ENCODE measurements at regions not wholly inside any gene's neighbourhood (a gene's known extent, or its start where the extent isn't known, plus 50 kb on each side); places are given as distances from the start of the nearest gene placed in this dataset.

GRCh38 chr20:10916312-10916711, 242.5 kb upstream of the JAG1 start:
- TF ChIP-seq POLR2A (IDR thresholded peaks at IDR 0.05) (no peak), CTCF (IDR thresholded peaks at IDR 0.05) (no peak)
